Activated CD4-positive, alpha-beta T cell treated with anti-CD3 and anti-CD28 coated beads for 24 hours (primary cell): ENCODE measurements at regions not wholly inside any gene's neighbourhood (a gene's known extent, or its start where the extent isn't known, plus 50 kb on each side); places are given as distances from the start of the nearest gene placed in this dataset.
"Not testable (repeated sequence)": the region's sequence is repeated elsewhere in the genome, so short reads cannot be mapped to it uniquely, and the experiment has no call there.

ENCODE experiments used
- DNase-seq, 2 donors: peaks; one replicate each; pipeline ENCODE4 v3.0.0-alpha.2; 2020; ENCODE audit warnings: low read depth in 2 of 2

- no peak for DNase-seq
Observed at GRCh38 chr4:177494791-177495190, 52.6 kb upstream of the AGA start.

- not testable (repeated sequence) for DNase-seq
Observed at GRCh38 chr4:177495626-177496025, 53.4 kb upstream of the AGA start.

- DNase-seq = no peak
Observed at GRCh38 chr4:177499537-177499936, 57.3 kb upstream of the AGA start.

GRCh38 chr4:177505171-177505615, 63.0 kb upstream of the AGA start:
- DNase-seq = no peak

- no peak for DNase-seq
Observed at GRCh38 chr4:177508662-177509061, 66.4 kb upstream of the AGA start.

GRCh38 chr4:177509226-177509745, 67.0 kb upstream of the AGA start:
- DNase-seq = no peak

- DNase-seq = no peak
Observed at GRCh38 chr4:177511611-177512010, 69.4 kb upstream of the AGA start.

GRCh38 chr4:177512646-177513045, 70.4 kb upstream of the AGA start:
- no peak for DNase-seq

GRCh38 chr4:177517862-177518261, 75.6 kb upstream of the AGA start:
- no peak for DNase-seq

GRCh38 chr4:177519481-177520260, 77.4 kb upstream of the AGA start:
- no peak for DNase-seq

GRCh38 chr4:177528620-177529019, 86.4 kb upstream of the AGA start:
- DNase-seq = no peak

- no peak for DNase-seq
Observed at GRCh38 chr4:177530561-177530960, 88.3 kb upstream of the AGA start.

- no peak for DNase-seq
Observed at GRCh38 chr4:177532358-177532757, 90.1 kb upstream of the AGA start.

GRCh38 chr4:177534841-177535240, 92.6 kb upstream of the AGA start:
- DNase-seq = not testable (repeated sequence)

GRCh38 chr4:177546745-177547144, 104.5 kb upstream of the AGA start:
- DNase-seq = no peak

GRCh38 chr4:177547985-177548384, 105.7 kb upstream of the AGA start:
- no peak for DNase-seq

GRCh38 chr4:177555007-177555574, 112.9 kb upstream of the AGA start:
- DNase-seq = peak in 1 of 2 donors; percentile 2

- no peak for DNase-seq
Observed at GRCh38 chr4:177557416-177557815, 115.2 kb upstream of the AGA start.

- DNase-seq = no peak
Observed at GRCh38 chr4:177558995-177559394, 116.8 kb upstream of the AGA start.

GRCh38 chr4:177562163-177562562, 119.9 kb upstream of the AGA start:
- DNase-seq = no peak

GRCh38 chr4:177562859-177563258, 120.6 kb upstream of the AGA start:
- DNase-seq = no peak

GRCh38 chr4:177566691-177567090, 124.5 kb upstream of the AGA start:
- DNase-seq = no peak

GRCh38 chr4:177568931-177569330, 126.7 kb upstream of the AGA start:
- DNase-seq = no peak
